ENCODE measurements at regions not wholly inside any gene's neighbourhood (a gene's known extent, or its start where the extent isn't known, plus 50 kb on each side); places are given as distances from the start of the nearest gene placed in this dataset.

DNA sequence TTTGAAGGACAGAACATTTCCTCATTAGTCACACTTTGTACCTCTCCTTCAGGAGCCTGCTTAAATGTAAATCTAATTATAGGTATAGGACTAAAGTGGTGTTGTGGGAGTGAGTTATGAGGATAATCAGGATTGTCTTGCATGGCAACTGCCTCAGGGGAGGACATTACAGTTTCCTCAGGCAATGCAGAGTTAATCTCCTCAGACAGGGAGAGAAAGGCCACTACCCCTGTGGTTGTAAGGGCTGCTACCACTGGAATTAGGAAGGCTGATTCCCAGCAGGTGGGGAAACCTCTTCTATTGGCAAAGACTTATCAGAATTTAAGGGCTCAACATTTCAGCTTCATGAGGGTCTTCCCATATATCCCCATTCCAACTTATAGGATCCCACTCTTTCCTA is 286.8 kb upstream of the PBX1 start:
- Histone ChIP-seq H3K36me3 (no peaks in the 10 kb centered on the region), H3K9me3 (peaks cover 0 to 10% (median 3%) of the 10 kb centered on the region in 4 donors), H3K4me1 (no peaks in the 10 kb centered on the region), H3K27ac (no peak overlapping the region), H3K27me3 (no peaks in the 10 kb centered on the region), H3K4me3 (no peak overlapping the region)
- no peak for TF ChIP-seq POLR2AphosphoS5 (IDR thresholded peaks at IDR 0.05)
- TF ChIP-seq, protein P1, sequence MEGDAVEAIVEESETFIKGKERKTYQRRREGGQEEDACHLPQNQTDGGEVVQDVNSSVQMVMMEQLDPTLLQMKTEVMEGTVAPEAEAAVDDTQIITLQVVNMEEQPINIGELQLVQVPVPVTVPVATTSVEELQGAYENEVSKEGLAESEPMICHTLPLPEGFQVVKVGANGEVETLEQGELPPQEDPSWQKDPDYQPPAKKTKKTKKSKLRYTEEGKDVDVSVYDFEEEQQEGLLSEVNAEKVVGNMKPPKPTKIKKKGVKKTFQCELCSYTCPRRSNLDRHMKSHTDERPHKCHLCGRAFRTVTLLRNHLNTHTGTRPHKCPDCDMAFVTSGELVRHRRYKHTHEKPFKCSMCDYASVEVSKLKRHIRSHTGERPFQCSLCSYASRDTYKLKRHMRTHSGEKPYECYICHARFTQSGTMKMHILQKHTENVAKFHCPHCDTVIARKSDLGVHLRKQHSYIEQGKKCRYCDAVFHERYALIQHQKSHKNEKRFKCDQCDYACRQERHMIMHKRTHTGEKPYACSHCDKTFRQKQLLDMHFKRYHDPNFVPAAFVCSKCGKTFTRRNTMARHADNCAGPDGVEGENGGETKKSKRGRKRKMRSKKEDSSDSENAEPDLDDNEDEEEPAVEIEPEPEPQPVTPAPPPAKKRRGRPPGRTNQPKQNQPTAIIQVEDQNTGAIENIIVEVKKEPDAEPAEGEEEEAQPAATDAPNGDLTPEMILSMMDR (IDR thresholded peaks at IDR 0.05), result no peak
- TF ChIP-seq POLR2A (IDR thresholded peaks at IDR 0.05), result no peak
- no peak for TF ChIP-seq EP300 (IDR thresholded peaks at IDR 0.05)
- no peak for DNase-seq
- intact Hi-C loops (cut with DNase I; ENCODE audit: low total_unique reads), result no loop called here

DNA sequence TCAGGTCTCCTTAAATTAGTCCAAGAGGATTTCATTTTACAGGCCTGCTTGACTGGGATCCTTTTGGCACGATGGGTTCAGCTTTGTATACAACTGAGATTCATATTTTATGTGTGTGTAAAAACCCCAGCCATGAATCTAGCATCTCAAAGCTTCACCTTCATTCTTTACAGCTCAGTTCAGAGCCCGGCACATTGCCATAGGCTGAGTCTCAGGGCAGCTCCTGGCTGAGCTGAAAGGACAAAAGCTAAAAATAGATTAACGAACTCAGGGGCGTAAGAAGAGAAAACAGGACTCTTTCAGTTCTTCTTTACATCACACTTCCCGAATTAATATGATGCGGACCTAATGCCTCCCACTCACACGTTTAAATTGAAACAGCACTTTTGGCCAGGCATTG is 262.8 kb upstream of the PBX1 start:
- Histone ChIP-seq H3K9me3 (no peaks in the 10 kb centered on the region), H3K36me3 (no peaks in the 10 kb centered on the region), H3K4me1 (no peaks in the 10 kb centered on the region), H3K27ac (peak overlapping the region in 2 of 5 donors; percentile 24 to 64), H3K27me3 (no peaks in the 10 kb centered on the region), H3K4me3 (no peak overlapping the region)
- intact Hi-C loops (cut with DNase I; ENCODE audit: low total_unique reads), result no loop called here
- TF ChIP-seq POLR2AphosphoS5 (IDR thresholded peaks at IDR 0.05) (no peak), POLR2A (IDR thresholded peaks at IDR 0.05) (no peak), EP300 (IDR thresholded peaks at IDR 0.05) (no peak)
- TF ChIP-seq, protein P1 (IDR thresholded peaks at IDR 0.05), result no peak
- WGBS, 5 donors, result 66 to 85% (median 78%) methylated on average over 7 of the region's 7 CpGs
- DNase-seq, result peak in 1 of 2 donors; percentile 34

DNA sequence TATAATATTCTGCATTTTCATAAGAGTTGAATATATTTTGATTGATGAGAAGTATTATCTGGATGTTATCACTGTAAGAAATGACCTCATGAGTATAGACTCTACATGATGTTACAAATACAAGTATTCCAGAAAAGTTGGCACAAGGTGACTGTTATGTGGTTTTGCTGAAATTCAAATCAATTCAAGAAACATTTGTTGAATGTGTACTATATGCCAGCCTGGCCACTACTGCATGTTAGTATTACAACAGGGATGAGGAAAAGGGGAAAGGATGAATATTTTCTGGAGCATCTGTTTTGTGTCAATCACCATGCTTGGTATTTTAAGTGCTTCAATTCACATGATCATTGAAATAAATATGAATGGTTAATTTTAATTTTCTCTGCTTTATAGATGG is 250.9 kb upstream of the PBX1 start:
- Histone ChIP-seq H3K36me3 (no peaks in the 10 kb centered on the region), H3K27ac (no peak overlapping the region), H3K4me1 (no peaks in the 10 kb centered on the region), H3K27me3 (no peaks in the 10 kb centered on the region), H3K9me3 (no peaks in the 10 kb centered on the region), H3K4me3 (no peak overlapping the region)
- TF ChIP-seq EP300 (IDR thresholded peaks at IDR 0.05) (no peak), POLR2AphosphoS5 (IDR thresholded peaks at IDR 0.05) (no peak), POLR2A (IDR thresholded peaks at IDR 0.05) (no peak)
- TF ChIP-seq, protein P1 (IDR thresholded peaks at IDR 0.05), result no peak
- intact Hi-C loops (cut with DNase I; ENCODE audit: low total_unique reads), result no loop called here
- no peak for DNase-seq

DNA sequence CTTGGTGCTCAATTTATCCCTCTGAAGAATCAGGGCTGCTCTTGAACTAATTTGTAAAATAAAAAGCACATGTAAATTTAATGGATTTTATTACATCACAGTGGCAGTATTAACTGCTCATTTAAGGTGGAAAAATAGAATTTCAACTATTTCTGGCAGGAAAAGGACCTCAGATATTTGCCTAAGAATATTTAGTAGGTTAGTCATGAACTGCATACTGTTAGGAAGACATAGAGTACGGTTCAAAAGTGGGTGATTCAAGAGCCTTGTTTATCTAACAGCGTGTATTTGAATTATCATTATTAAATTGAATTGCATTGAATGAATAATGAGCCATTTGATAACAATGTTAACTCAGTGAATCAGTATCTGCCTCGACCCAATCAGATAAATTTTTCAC is 248.8 kb upstream of the PBX1 start:
- no peaks in the 10 kb centered on the region for H3K9me3 ChIP-seq
- H3K4me1 ChIP-seq, result no peaks in the 10 kb centered on the region
- H3K36me3 ChIP-seq, result no peaks in the 10 kb centered on the region
- H3K27me3 ChIP-seq, result no peaks in the 10 kb centered on the region
- DNase-seq, result no peak
- no peak overlapping the region for H3K27ac ChIP-seq
- H3K4me3 ChIP-seq, result no peak overlapping the region
- intact Hi-C loops (cut with DNase I; ENCODE audit: low total_unique reads), result no loop called here
- TF ChIP-seq POLR2AphosphoS5 (IDR thresholded peaks at IDR 0.05), result no peak
- TF ChIP-seq, protein P1 (IDR thresholded peaks at IDR 0.05), result no peak
- no peak for TF ChIP-seq POLR2A (IDR thresholded peaks at IDR 0.05)
- no peak for TF ChIP-seq EP300 (IDR thresholded peaks at IDR 0.05)
- WGBS, 5 donors, result 33 to 45% (median 35%) methylated on average over 3 of the region's 3 CpGs
